ENCODE measurements at regions not wholly inside any gene's neighbourhood (a gene's known extent, or its start where the extent isn't known, plus 50 kb on each side); places are given as distances from the start of the nearest gene placed in this dataset.

DNA sequence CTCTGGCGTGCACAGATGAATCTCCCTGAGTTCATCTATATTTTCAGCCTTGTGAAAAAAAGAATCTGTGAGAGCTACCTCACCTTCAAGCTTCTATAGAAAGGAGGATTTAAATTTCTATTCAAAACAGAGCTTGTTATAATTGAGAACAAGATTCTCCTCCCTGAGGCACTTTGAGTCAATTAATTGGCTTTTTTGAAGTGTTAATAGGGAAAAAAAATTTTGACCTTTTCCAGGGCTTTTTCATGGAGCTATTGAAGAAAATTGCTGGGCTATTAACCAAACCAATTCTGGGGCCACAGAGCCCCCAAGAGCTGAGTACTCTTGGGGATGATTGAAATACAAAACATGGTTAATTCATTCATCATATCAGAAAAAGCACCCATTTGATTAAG lies 225.1 kb downstream of the CMPK2 start:
- TF ChIP-seq, protein P1, sequence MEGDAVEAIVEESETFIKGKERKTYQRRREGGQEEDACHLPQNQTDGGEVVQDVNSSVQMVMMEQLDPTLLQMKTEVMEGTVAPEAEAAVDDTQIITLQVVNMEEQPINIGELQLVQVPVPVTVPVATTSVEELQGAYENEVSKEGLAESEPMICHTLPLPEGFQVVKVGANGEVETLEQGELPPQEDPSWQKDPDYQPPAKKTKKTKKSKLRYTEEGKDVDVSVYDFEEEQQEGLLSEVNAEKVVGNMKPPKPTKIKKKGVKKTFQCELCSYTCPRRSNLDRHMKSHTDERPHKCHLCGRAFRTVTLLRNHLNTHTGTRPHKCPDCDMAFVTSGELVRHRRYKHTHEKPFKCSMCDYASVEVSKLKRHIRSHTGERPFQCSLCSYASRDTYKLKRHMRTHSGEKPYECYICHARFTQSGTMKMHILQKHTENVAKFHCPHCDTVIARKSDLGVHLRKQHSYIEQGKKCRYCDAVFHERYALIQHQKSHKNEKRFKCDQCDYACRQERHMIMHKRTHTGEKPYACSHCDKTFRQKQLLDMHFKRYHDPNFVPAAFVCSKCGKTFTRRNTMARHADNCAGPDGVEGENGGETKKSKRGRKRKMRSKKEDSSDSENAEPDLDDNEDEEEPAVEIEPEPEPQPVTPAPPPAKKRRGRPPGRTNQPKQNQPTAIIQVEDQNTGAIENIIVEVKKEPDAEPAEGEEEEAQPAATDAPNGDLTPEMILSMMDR (IDR thresholded peaks at IDR 0.05; ENCODE audit: borderline replicate concordance, extremely low read depth, low read length, poor library complexity, severe bottlenecking), result no peak
- TF ChIP-seq EZH2 (IDR thresholded peaks at IDR 0.05; ENCODE audit: borderline replicate concordance, low read depth, low read length, severe bottlenecking), result no peak
